Heart left ventricle (tissue), 16 donors: ENCODE measurements at regions not wholly inside any gene's neighbourhood (a gene's known extent, or its start where the extent isn't known, plus 50 kb on each side); places are given as distances from the start of the nearest gene placed in this dataset.

Source experiments
- ATAC-seq, 4 donors: fragments of 200-7000 bp; cut with Tn5 transposase; one replicate each; pipeline ENCODE4 v1.9.1; 2020 to 2022; ENCODE audit warnings: moderate library complexity in 4 of 4, mild to moderate bottlenecking in 3 of 4, moderate number of reproducible peaks in 1 of 4
- DNase-seq, 5 donors: peaks; one replicate each; pipeline ENCODE4 v3.0.0-alpha.2; 2020
- H3K27ac ChIP-seq, 12 donors: fragments of 200-600 bp; sonication (generic) in 4 of 12; one replicate each; pipeline versions ENCODE4 v1.5.0 to v1.8.0; 2016 to 2022; ENCODE audit warnings: mild to moderate bottlenecking in 2 of 12
- H3K27me3 ChIP-seq, 9 donors: fragments of 200-600 bp; sonication (generic) in 2 of 9; one replicate each; pipeline versions ENCODE4 v1.5.1 to v1.8.0; 2016 to 2022; ENCODE audit warnings: mild to moderate bottlenecking in 3 of 9
- H3K36me3 ChIP-seq, 9 donors: fragments of 200-600 bp; sonication (generic) in 2 of 9; one replicate each; pipeline versions ENCODE4 v1.5.0 to v1.8.0; 2018 to 2022; ENCODE audit warnings: mild to moderate bottlenecking in 2 of 9
- H3K4me1 ChIP-seq, 12 donors: fragments of 200-600 bp; sonication (generic) in 4 of 12; one replicate each; pipeline versions ENCODE4 v1.5.0 to v1.8.0; 2016 to 2022; ENCODE audit warnings: mild to moderate bottlenecking in 3 of 12
- H3K4me3 ChIP-seq, 12 donors: fragments of 200-600 bp; sonication (generic) in 4 of 12; one replicate each; pipeline versions ENCODE4 v1.5.0 to v1.8.0; 2017 to 2022; ENCODE audit warnings: mild to moderate bottlenecking in 9 of 12, moderate library complexity in 4 of 12
- H3K9me3 ChIP-seq, 12 donors: fragments of 200-600 bp; sonication (generic) in 4 of 12; one replicate each; pipeline versions ENCODE4 v1.5.0 to v1.8.0; 2016 to 2022; ENCODE audit warnings: mild to moderate bottlenecking in 1 of 12
- CTCF ChIP-seq, 12 donors: fragments of 200-600 bp; sonication (generic) in 4 of 12; IDR thresholded peaks; one replicate each; pipeline versions ENCODE4 v1.5.0 to v1.8.0; 2018 to 2022; ENCODE audit warnings: antibody characterized with exemption in 12 of 12, mild to moderate bottlenecking in 5 of 12
- POLR2A ChIP-seq, 2 donors: fragments of 450-650 bp; IDR thresholded peaks; one replicate each; pipeline ENCODE4 v1.6.1; 2017; ENCODE audit warnings: antibody characterized with exemption in 2 of 2, mild to moderate bottlenecking in 2 of 2, moderate library complexity in 2 of 2
- WGBS, 4 donors: extraction: QIAGEN DNeasy Blood & Tissue Kit in 2 of 4; methylation state at CpG; one replicate each; pipeline versions ENCODE4 v1.1.5 to v1.1.7; 2013 to 2018; 5-methylcytosine and 5-hydroxymethylcytosine counted together
- intact Hi-C, 10 donors: fragments of 100-400 bp; cut with DNase I; formaldehyde crosslinking; loops; one replicate each; pipeline versions ENCODE4 v1.11.1 to v1.14.2; 2022
- donor health status: ischemic (EF 13 %, LVEDD 7.1; RV severe dilation, severe dysfunction).
- donor health status: healthy with polysubstance abuse.
- donor health status: DM: no; HTN: yes; CAD: no.
- donor health status: DM: no; HTN: no; CAD: no.
- donor health status: ischemic (EF 25% LVEDD 6.9; RV normal size, moderate dysfunction).
- donor health status: ischemic (EF 25% LVEDD 5.7; RV mildly dilated, moderate dysfunction).
- donor health status: healthy.
- donor health status: DM: yes; HTN: yes; CAD: no.
- donor health status: ischemic (EF 35%, LVEDD 5.7; RV mildly dilated, moderate dysfunction).
- donor health status: nonischemic (EF 11% LVEDD 7.7; RV severe dilation, severe dysfunction).
- donor health status: DM: yes; HTN: yes; CAD: no.
- donor health status: PGD.
- donor health status: ischemic (EF 29% LVEDD 5.4; RV normal size, mild dysfunction).
- donor health status: nonischemic (EF 23%, LVEDD 6.1; RV moderate dilation, normal function).

- WGBS, 4 donors, result 61 to 69% (median 62%) methylated on average over 2 of the region's 2 CpGs
- no peaks in the 10 kb centered on the region for H3K36me3 ChIP-seq
Measured at GRCh38 chr1:192756847-192757246, 52.0 kb upstream of the RGS2 start.

GRCh38 chr1:192758492-192758891 is 50.3 kb upstream of the RGS2 start:
- no peak for ATAC-seq
- 76 to 95% (median 87%) methylated on average over 1 of the region's 1 CpG for WGBS, 4 donors
- TF ChIP-seq CTCF (IDR thresholded peaks at IDR 0.05) (no peak), POLR2A (IDR thresholded peaks at IDR 0.05) (no peak)

More at GRCh38 chr1:192756847-192757246, 52.0 kb upstream of the RGS2 start:
- no peaks in the 10 kb centered on the region for H3K4me1 ChIP-seq
- no peak overlapping the region for H3K27ac ChIP-seq
- H3K27me3 ChIP-seq, result no peaks in the 10 kb centered on the region
- DNase-seq (no peak), ATAC-seq (no peak)
- TF ChIP-seq POLR2A (IDR thresholded peaks at IDR 0.05) (no peak), CTCF (IDR thresholded peaks at IDR 0.05) (no peak)
- no peak overlapping the region for H3K4me3 ChIP-seq
- H3K9me3 ChIP-seq, result peaks cover 0 to 3% (median 0%) of the 10 kb centered on the region in 12 donors
- intact Hi-C loops, result no loop called here

More at GRCh38 chr1:192758492-192758891, 50.3 kb upstream of the RGS2 start:
- DNase-seq, result no peak
- Histone ChIP-seq H3K4me1 (peaks cover 0 to 2% (median 0%) of the 10 kb centered on the region in 12 donors), H3K36me3 (no peaks in the 10 kb centered on the region), H3K27me3 (no peaks in the 10 kb centered on the region), H3K9me3 (peaks cover 0 to 3% (median 0%) of the 10 kb centered on the region in 12 donors), H3K4me3 (no peak overlapping the region), H3K27ac (no peak overlapping the region)
- intact Hi-C loops, result no loop called here
